ENCODE measurements at regions not wholly inside any gene's neighbourhood (a gene's known extent, or its start where the extent isn't known, plus 50 kb on each side); places are given as distances from the start of the nearest gene placed in this dataset.

- DNase-seq = no peak
Observed at GRCh38 chr2:155125585-155126230, 427.2 kb downstream of the KCNJ3 start.

- no peak for DNase-seq
Observed at GRCh38 chr2:155115846-155116245, 417.4 kb downstream of the KCNJ3 start.

GRCh38 chr2:155111070-155111469, 412.6 kb downstream of the KCNJ3 start:
- no peak for DNase-seq

- no peak for DNase-seq
Observed at GRCh38 chr2:155109527-155109926, 411.0 kb downstream of the KCNJ3 start.

GRCh38 chr2:155100261-155100660, 401.8 kb downstream of the KCNJ3 start:
- DNase-seq = no peak

- DNase-seq = no peak
Observed at GRCh38 chr2:155099784-155100183, 401.3 kb downstream of the KCNJ3 start.

GRCh38 chr2:155095613-155096012, 397.1 kb downstream of the KCNJ3 start:
- DNase-seq = no peak

GRCh38 chr2:155080373-155080772, 381.9 kb downstream of the KCNJ3 start:
- DNase-seq = no peak

- DNase-seq = no peak
Observed at GRCh38 chr2:155070489-155070888, 372.0 kb downstream of the KCNJ3 start.

GRCh38 chr2:155062922-155063258, 364.4 kb downstream of the KCNJ3 start:
- DNase-seq = no peak

GRCh38 chr2:155062250-155062921, 363.9 kb downstream of the KCNJ3 start:
- DNase-seq = no peak

GRCh38 chr2:155060896-155061295, 362.4 kb downstream of the KCNJ3 start:
- DNase-seq = no peak

- DNase-seq = no peak
Observed at GRCh38 chr2:155054712-155055111, 356.2 kb downstream of the KCNJ3 start.

GRCh38 chr2:155043097-155043496, 344.6 kb downstream of the KCNJ3 start:
- DNase-seq = no peak

- DNase-seq = no peak
Observed at GRCh38 chr2:155035308-155035707, 336.8 kb downstream of the KCNJ3 start.

GRCh38 chr2:155033652-155034051, 335.2 kb downstream of the KCNJ3 start:
- no peak for DNase-seq

GRCh38 chr2:155030296-155030695, 331.8 kb downstream of the KCNJ3 start:
- DNase-seq = no peak

GRCh38 chr2:155026651-155027174, 328.2 kb downstream of the KCNJ3 start:
- DNase-seq = no peak

GRCh38 chr2:155023674-155024073, 325.2 kb downstream of the KCNJ3 start:
- no peak for DNase-seq

- no peak for DNase-seq
Observed at GRCh38 chr2:155022531-155022930, 324.0 kb downstream of the KCNJ3 start.

- DNase-seq = no peak
Observed at GRCh38 chr2:155021618-155022017, 323.1 kb downstream of the KCNJ3 start.

GRCh38 chr2:155020246-155020645, 321.8 kb downstream of the KCNJ3 start:
- no peak for DNase-seq

GRCh38 chr2:155010925-155011324, 312.4 kb downstream of the KCNJ3 start:
- DNase-seq = no peak

GRCh38 chr2:154995361-154995760, 296.9 kb downstream of the KCNJ3 start:
- DNase-seq = no peak

GRCh38 chr2:154992826-154993225, 294.3 kb downstream of the KCNJ3 start:
- DNase-seq = no peak

All from CD4-positive, alpha-beta T cell treated with Interferon gamma for 1 hour (primary cell).